Panc1 (cell line): ENCODE measurements at regions not wholly inside any gene's neighbourhood (a gene's known extent, or its start where the extent isn't known, plus 50 kb on each side); places are given as distances from the start of the nearest gene placed in this dataset.

Experiments
- ATAC-seq: fragments of 200-7000 bp; cut with Tn5 transposase; 2 replicates; pipeline ENCODE4 v1.9.1; 2020; ENCODE audit warnings: mild to moderate bottlenecking, moderate library complexity
- BruUV-seq: library from RNA; stranded (reverse); fragments of 400-500 nt; replicated peaks from 2 replicates; lab custom pipeline; 2021; lab: Mats Ljungman, UMichigan
- CTCF ChIA-PET: fragments of 300-600 bp; sonication (Branson Sonifier 250); formaldehyde crosslinking; loops from one replicate; lab custom pipeline; 2022; ENCODE audit warnings: antibody characterized with exemption; lab: Charles Lee
- POLR2A ChIA-PET: fragments of 300-600 bp; sonication (Branson Sonifier 250); formaldehyde crosslinking; loops from one replicate; lab custom pipeline; 2022; ENCODE audit warnings: antibody characterized with exemption; lab: Charles Lee
- DNase-seq: peaks from one replicate; pipeline ENCODE4 v3.0.0-alpha.2; 2010; ENCODE audit warnings: low read depth, low spot score
- H3K27ac ChIP-seq: 2 replicates; pipeline ENCODE4 v1.5.1; 2011; ENCODE audit warnings: mild to moderate bottlenecking, low read length, inconsistent platforms
- H3K27me3 ChIP-seq: fragments of 200-500 bp; sonication (Bioruptor generic); 2 replicates; pipeline ENCODE4 v1.6.0; 2014; ENCODE audit warnings: low read length, inconsistent platforms; ENCODE audit not compliant: control insufficient read depth, insufficient read depth
- H3K36me3 ChIP-seq: fragments of 200-500 bp; sonication (Bioruptor generic); 2 replicates; pipeline ENCODE4 v1.5.1; 2014; ENCODE audit warnings: inconsistent platforms, mild to moderate bottlenecking, low read length, moderate library complexity; ENCODE audit not compliant: control insufficient read depth, insufficient read depth
- H3K4me1 ChIP-seq: 2 replicates; pipeline ENCODE4 v1.5.1; 2011; ENCODE audit warnings: inconsistent platforms, mild to moderate bottlenecking, low read length, moderate library complexity; ENCODE audit not compliant: control insufficient read depth, insufficient read depth
- H3K4me3 ChIP-seq, 2 experiments: 2 replicates each; pipeline ENCODE4 v1.5.1; 2011 to 2012; ENCODE audit warnings: low read depth in 2 of 2, low read length in 2 of 2, mild to moderate bottlenecking in 2 of 2, inconsistent platforms in 1 of 2, moderate library complexity in 1 of 2
- H3K9me3 ChIP-seq: fragments of 200-500 bp; sonication (Bioruptor generic); 2 replicates; pipeline ENCODE4 v1.5.1; 2014; ENCODE audit warnings: low read depth, mild to moderate bottlenecking, inconsistent platforms, low read length, moderate library complexity; ENCODE audit not compliant: control insufficient read depth, insufficient read depth
- POLR2AphosphoS5 ChIP-seq: IDR thresholded peaks from 2 replicates; pipeline ENCODE4 v1.6.1; 2012; ENCODE audit warnings: mild to moderate bottlenecking, low read depth, low read length, moderate library complexity
- SIN3A ChIP-seq: IDR thresholded peaks from 2 replicates; pipeline ENCODE4 v1.6.1; 2012; ENCODE audit warnings: low read depth, mild to moderate bottlenecking, low read length, moderate library complexity, borderline replicate concordance; ENCODE audit not compliant: insufficient read depth
- TCF7L2 ChIP-seq: IDR thresholded peaks from 2 replicates; pipeline ENCODE4 v1.6.1; 2011; ENCODE audit warnings: mild to moderate bottlenecking, low read depth, low read length, inconsistent platforms
- in situ Hi-C: cut with HindIII; loops from 2 replicates; pipeline ENCODE4 v1.10.0; 2016; ENCODE audit warnings: low sequenced_read_pairs, low pct_unique_long_range_greater_than_20kb
- intact Hi-C: fragments of 100-400 bp; cut with micrococcal nuclease; formaldehyde crosslinking; loops from one replicate; pipeline ENCODE4 v1.10.0; 2022; ENCODE audit not compliant: unreplicated experiment
- TF ChIP-seq, protein P1 (sequence below), 2 experiments: IDR thresholded peaks; 2 replicates each; pipeline ENCODE4 v1.6.1; 2011 to 2012; ENCODE audit warnings: low read depth in 2 of 2, control low read depth in 1 of 2, low read length in 1 of 2, mild to moderate bottlenecking in 1 of 2, moderate library complexity in 1 of 2; ENCODE audit not compliant: insufficient read depth in 1 of 2
- TF ChIP-seq, protein P2 (sequence below): fragments of 450-650 bp; IDR thresholded peaks from 2 replicates; pipeline ENCODE4 v1.5.1; 2017; ENCODE audit warnings: mild to moderate bottlenecking

DNA sequence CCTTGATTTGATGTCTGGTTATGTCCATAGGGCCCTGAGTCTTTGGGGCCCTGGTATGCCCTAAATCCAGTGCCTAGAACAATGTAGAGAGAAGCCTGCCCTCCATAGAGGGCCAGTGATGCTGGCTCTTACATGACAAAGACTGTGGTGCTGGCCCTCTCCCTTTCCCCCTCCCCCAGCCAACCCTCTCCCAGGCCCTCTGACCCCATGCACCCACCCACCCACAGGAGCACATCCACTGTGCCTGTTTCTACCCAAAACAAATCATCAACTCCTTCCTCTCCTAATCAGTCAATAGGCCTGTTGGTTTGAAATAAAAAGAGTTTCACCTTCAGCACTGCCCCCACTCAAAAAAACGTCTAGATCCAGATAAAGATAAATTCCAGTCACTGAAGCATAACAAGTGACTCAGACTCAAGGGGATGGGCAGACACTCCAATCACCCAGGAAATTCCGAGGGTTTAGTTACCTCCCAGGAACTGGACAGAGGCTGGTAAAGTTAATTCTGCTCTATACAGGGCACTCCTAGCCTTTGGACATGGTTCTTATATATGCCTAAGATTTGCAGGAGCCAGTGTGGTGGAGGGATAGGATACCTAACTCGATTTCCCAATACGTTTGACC lies 144.8 kb upstream of the VANGL1 start:
- no peak for TF ChIP-seq POLR2AphosphoS5
- no peak for TF ChIP-seq TCF7L2
- TF ChIP-seq, protein P1, sequence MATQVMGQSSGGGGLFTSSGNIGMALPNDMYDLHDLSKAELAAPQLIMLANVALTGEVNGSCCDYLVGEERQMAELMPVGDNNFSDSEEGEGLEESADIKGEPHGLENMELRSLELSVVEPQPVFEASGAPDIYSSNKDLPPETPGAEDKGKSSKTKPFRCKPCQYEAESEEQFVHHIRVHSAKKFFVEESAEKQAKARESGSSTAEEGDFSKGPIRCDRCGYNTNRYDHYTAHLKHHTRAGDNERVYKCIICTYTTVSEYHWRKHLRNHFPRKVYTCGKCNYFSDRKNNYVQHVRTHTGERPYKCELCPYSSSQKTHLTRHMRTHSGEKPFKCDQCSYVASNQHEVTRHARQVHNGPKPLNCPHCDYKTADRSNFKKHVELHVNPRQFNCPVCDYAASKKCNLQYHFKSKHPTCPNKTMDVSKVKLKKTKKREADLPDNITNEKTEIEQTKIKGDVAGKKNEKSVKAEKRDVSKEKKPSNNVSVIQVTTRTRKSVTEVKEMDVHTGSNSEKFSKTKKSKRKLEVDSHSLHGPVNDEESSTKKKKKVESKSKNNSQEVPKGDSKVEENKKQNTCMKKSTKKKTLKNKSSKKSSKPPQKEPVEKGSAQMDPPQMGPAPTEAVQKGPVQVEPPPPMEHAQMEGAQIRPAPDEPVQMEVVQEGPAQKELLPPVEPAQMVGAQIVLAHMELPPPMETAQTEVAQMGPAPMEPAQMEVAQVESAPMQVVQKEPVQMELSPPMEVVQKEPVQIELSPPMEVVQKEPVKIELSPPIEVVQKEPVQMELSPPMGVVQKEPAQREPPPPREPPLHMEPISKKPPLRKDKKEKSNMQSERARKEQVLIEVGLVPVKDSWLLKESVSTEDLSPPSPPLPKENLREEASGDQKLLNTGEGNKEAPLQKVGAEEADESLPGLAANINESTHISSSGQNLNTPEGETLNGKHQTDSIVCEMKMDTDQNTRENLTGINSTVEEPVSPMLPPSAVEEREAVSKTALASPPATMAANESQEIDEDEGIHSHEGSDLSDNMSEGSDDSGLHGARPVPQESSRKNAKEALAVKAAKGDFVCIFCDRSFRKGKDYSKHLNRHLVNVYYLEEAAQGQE (IDR thresholded peaks at IDR 0.05; ENCODE audit: insufficient read depth in 1 of 2, low read depth in 2 of 2, low read length in 1 of 2), result no peak
- TF ChIP-seq SIN3A, result no peak
- TF ChIP-seq, protein P2, sequence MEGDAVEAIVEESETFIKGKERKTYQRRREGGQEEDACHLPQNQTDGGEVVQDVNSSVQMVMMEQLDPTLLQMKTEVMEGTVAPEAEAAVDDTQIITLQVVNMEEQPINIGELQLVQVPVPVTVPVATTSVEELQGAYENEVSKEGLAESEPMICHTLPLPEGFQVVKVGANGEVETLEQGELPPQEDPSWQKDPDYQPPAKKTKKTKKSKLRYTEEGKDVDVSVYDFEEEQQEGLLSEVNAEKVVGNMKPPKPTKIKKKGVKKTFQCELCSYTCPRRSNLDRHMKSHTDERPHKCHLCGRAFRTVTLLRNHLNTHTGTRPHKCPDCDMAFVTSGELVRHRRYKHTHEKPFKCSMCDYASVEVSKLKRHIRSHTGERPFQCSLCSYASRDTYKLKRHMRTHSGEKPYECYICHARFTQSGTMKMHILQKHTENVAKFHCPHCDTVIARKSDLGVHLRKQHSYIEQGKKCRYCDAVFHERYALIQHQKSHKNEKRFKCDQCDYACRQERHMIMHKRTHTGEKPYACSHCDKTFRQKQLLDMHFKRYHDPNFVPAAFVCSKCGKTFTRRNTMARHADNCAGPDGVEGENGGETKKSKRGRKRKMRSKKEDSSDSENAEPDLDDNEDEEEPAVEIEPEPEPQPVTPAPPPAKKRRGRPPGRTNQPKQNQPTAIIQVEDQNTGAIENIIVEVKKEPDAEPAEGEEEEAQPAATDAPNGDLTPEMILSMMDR, result no peak
- Histone ChIP-seq H3K27me3 (no peaks in the 10 kb centered on the region), H3K36me3 (no peaks in the 10 kb centered on the region), H3K4me1 (no peaks in the 10 kb centered on the region), H3K27ac (no peak overlapping the region), H3K9me3 (no peaks in the 10 kb centered on the region), H3K4me3 (no peak overlapping the region)
- CTCF ChIA-PET, result no interaction called here
- no peak for ATAC-seq
- intact Hi-C loops (no loop called here), in situ Hi-C loops (no loop called here)
- BruUV-seq, result no TSS peak
- DNase-seq, result no peak
- POLR2A ChIA-PET, result no interaction called here

- CTCF ChIA-PET, result no interaction called here
- no peaks in the 10 kb centered on the region for H3K27me3 ChIP-seq
- no peaks in the 10 kb centered on the region for H3K9me3 ChIP-seq
- no peaks in the 10 kb centered on the region for H3K4me1 ChIP-seq
- BruUV-seq, result no TSS peak
- H3K4me3 ChIP-seq, result no peak overlapping the region
- POLR2A ChIA-PET, result no interaction called here
- no peak for TF ChIP-seq SIN3A
- TF ChIP-seq, protein P1 (IDR thresholded peaks at IDR 0.05; ENCODE audit: insufficient read depth in 1 of 2, low read depth in 2 of 2, low read length in 1 of 2), result no peak
- TF ChIP-seq, protein P2, result no peak
- TF ChIP-seq POLR2AphosphoS5, result no peak
- TF ChIP-seq TCF7L2, result no peak
- in situ Hi-C loops, result no loop called here
- DNase-seq (no peak), ATAC-seq (no peak)
- no peaks in the 10 kb centered on the region for H3K36me3 ChIP-seq
- H3K27ac ChIP-seq, result no peak overlapping the region
- intact Hi-C loops, result no loop called here
Measured at GRCh38 chr1:115495625-115496024, 146.1 kb upstream of the VANGL1 start.
